SK-N-SH (cell line): ENCODE measurements at regions not wholly inside any gene's neighbourhood (a gene's known extent, or its start where the extent isn't known, plus 50 kb on each side); places are given as distances from the start of the nearest gene placed in this dataset.
"Not testable (repeated sequence)": the region's sequence is repeated elsewhere in the genome, so short reads cannot be mapped to it uniquely, and the experiment has no call there.

Experiments
- CTCF ChIA-PET: fragments of 300-600, 350-600 bp; formaldehyde crosslinking; extraction: SDS; loops from one replicate; lab custom pipeline; 2021; lab: Yijun Ruan, JAX
- POLR2A ChIA-PET: fragments of 350-600 bp; sonication (Branson Sonifier 250); formaldehyde crosslinking; extraction: SDS; loops from one replicate; lab custom pipeline; 2020; ENCODE audit warnings: antibody characterized with exemption, inconsistent platforms; lab: Yijun Ruan, JAX
- DNase-seq: peaks from one replicate; pipeline ENCODE4 v3.0.0; 2012
- H2AFZ ChIP-seq: fragments of 200-600 bp; sonication (generic); 2 replicates; pipeline ENCODE4 v1.8.1; 2016; ENCODE audit warnings: antibody characterized with exemption, mild to moderate bottlenecking, low read depth
- H3F3A ChIP-seq: fragments of 200-600 bp; sonication (generic); replicated peaks from 2 replicates; pipeline ENCODE3; 2016; ENCODE audit warnings: antibody characterized with exemption, mild to moderate bottlenecking; ENCODE audit not compliant: insufficient read depth
- H3K27ac ChIP-seq, 2 experiments: fragments of 200-500 bp in 1 of 2; fragments of 200-600 bp in 1 of 2; sonication (Bioruptor generic) in 1 of 2; sonication (generic), shearing (Covaris generic) in 1 of 2; 2 replicates each; pipeline versions ENCODE4 v1.5.1 to v1.6.1; 2014 to 2016; ENCODE audit warnings: low read depth in 2 of 2, inconsistent platforms in 1 of 2, low read length in 1 of 2, mild to moderate bottlenecking in 1 of 2, mixed read lengths in 1 of 2
- H3K27me3 ChIP-seq: fragments of 200-600 bp; sonication (generic), shearing (Covaris generic); 2 replicates; pipeline ENCODE4 v1.6.1; 2016; ENCODE audit warnings: mixed run types; ENCODE audit not compliant: insufficient read depth
- H3K36me3 ChIP-seq, 2 experiments: fragments of 200-500 bp in 1 of 2; fragments of 200-600 bp in 1 of 2; sonication (Bioruptor generic) in 1 of 2; sonication (generic) in 1 of 2; replicated peaks in 1 of 2; 2 replicates each; pipeline versions ENCODE3 to v1.5.1; 2014 to 2016; ENCODE audit warnings: low read length in 1 of 2, mild to moderate bottlenecking in 1 of 2; ENCODE audit not compliant: insufficient read depth in 2 of 2, control insufficient read depth in 1 of 2
- H3K4me1 ChIP-seq, 2 experiments: fragments of 200-500 bp in 1 of 2; fragments of 200-600 bp in 1 of 2; sonication (Bioruptor generic) in 1 of 2; sonication (generic), shearing (Covaris generic) in 1 of 2; 2 replicates each; pipeline versions ENCODE4 v1.5.1 to v1.6.1; 2014 to 2016; ENCODE audit warnings: low read depth in 1 of 2, low read length in 1 of 2, mixed run types in 1 of 2; ENCODE audit not compliant: insufficient read depth in 2 of 2, control insufficient read depth in 1 of 2
- H3K4me2 ChIP-seq: fragments of 200-600 bp; sonication (generic), shearing (Covaris generic); 2 replicates; pipeline ENCODE4 v1.6.1; 2017; ENCODE audit warnings: mixed run types
- H3K4me3 ChIP-seq, 2 experiments: fragments of 200-500 bp in 1 of 2; fragments of 200-600 bp in 1 of 2; sonication (Bioruptor generic) in 1 of 2; sonication (generic), shearing (Covaris generic) in 1 of 2; 2 replicates each; pipeline versions ENCODE4 v1.5.1 to v1.8.1; 2014 to 2016; ENCODE audit warnings: low read depth in 2 of 2, inconsistent platforms in 1 of 2, low read length in 1 of 2, mild to moderate bottlenecking in 1 of 2, mixed read lengths in 1 of 2, moderate library complexity in 1 of 2
- H3K79me2 ChIP-seq: fragments of 200-600 bp; sonication (generic); 2 replicates; pipeline ENCODE4 v1.8.1; 2017; ENCODE audit warnings: mild to moderate bottlenecking; ENCODE audit not compliant: insufficient read depth
- H3K9ac ChIP-seq: fragments of 200-600 bp; sonication (generic); 2 replicates; pipeline ENCODE4 v1.6.1; 2017; ENCODE audit warnings: mixed run types
- H3K9me2 ChIP-seq: fragments of 200-600 bp; sonication (generic); 2 replicates; pipeline ENCODE4 v1.6.1; 2017; ENCODE audit warnings: mixed run types
- H3K9me3 ChIP-seq: fragments of 200-600 bp; sonication (generic); 2 replicates; pipeline ENCODE4 v1.6.1; 2017; ENCODE audit warnings: mixed run types, mild to moderate bottlenecking, moderate library complexity
- H4K20me1 ChIP-seq: fragments of 200-600 bp; sonication (generic); 2 replicates; pipeline ENCODE4 v1.6.1; 2017; ENCODE audit warnings: mild to moderate bottlenecking, mixed run types; ENCODE audit not compliant: insufficient read depth
- EZH2phosphoT487 ChIP-seq: fragments of 200-600 bp; sonication (generic); IDR thresholded peaks from 2 replicates; pipeline ENCODE4 v1.6.1; 2017; ENCODE audit warnings: low read depth, mixed run types, mild to moderate bottlenecking, antibody characterized with exemption, moderate library complexity, borderline replicate concordance
- FOSL2 ChIP-seq: IDR thresholded peaks from 2 replicates; pipeline ENCODE4 v1.4.0; 2012; ENCODE audit warnings: low read depth, mild to moderate bottlenecking, moderate library complexity, borderline replicate concordance
- FOXM1 ChIP-seq: IDR thresholded peaks from 2 replicates; pipeline ENCODE4 v1.4.0; 2012; ENCODE audit warnings: low read depth, mild to moderate bottlenecking
- GABPA ChIP-seq: IDR thresholded peaks from 2 replicates; pipeline ENCODE4 v1.4.0; 2012; ENCODE audit warnings: low read depth, mild to moderate bottlenecking
- JUND ChIP-seq: IDR thresholded peaks from 2 replicates; pipeline ENCODE4 v1.4.0; 2012
- POLR2AphosphoS5 ChIP-seq: IDR thresholded peaks from 2 replicates; pipeline ENCODE4 v1.6.1; 2012; ENCODE audit warnings: low read depth, low read length
- RFX5 ChIP-seq: IDR thresholded peaks from 2 replicates; pipeline ENCODE4 v1.6.1; 2012; ENCODE audit warnings: mild to moderate bottlenecking, improper control_type of control experiment, low read length
- RXRA ChIP-seq: IDR thresholded peaks from 2 replicates; pipeline ENCODE4 v1.4.0; 2012; ENCODE audit warnings: low read depth, mild to moderate bottlenecking, borderline replicate concordance
- TAF1 ChIP-seq: IDR thresholded peaks from 2 replicates; pipeline ENCODE4 v1.6.1; 2012; ENCODE audit warnings: low read depth, mild to moderate bottlenecking, low read length, moderate library complexity, borderline replicate concordance
- TCF12 ChIP-seq: IDR thresholded peaks from 2 replicates; pipeline ENCODE4 v1.4.0; 2012
- TEAD4 ChIP-seq: IDR thresholded peaks from 2 replicates; pipeline ENCODE4 v1.4.0; 2012; ENCODE audit warnings: mild to moderate bottlenecking, borderline replicate concordance; ENCODE audit not compliant: insufficient read depth
- WGBS: methylation state at CpG from one replicate; pipeline ENCODE4 v1.1.6; 2017; ENCODE audit warnings: low lambda C conversion rate; 5-methylcytosine and 5-hydroxymethylcytosine counted together
- TF ChIP-seq, protein P1 (sequence below): IDR thresholded peaks from 2 replicates; pipeline ENCODE4 v1.6.1; 2012; ENCODE audit warnings: mild to moderate bottlenecking, low read depth, low read length, moderate library complexity
- TF ChIP-seq, protein P2 (sequence below): fragments of 150-350 bp; IDR thresholded peaks from 2 replicates; pipeline ENCODE4 v1.6.1; 2016; ENCODE audit warnings: mild to moderate bottlenecking, low read depth, low read length
- TF ChIP-seq, protein P3 (sequence below): IDR thresholded peaks from 2 replicates; pipeline ENCODE4; 2012
- TF ChIP-seq, protein P4 (sequence below): IDR thresholded peaks from 2 replicates; pipeline ENCODE4 v1.4.0; 2012; ENCODE audit warnings: low read depth, borderline replicate concordance

DNA sequence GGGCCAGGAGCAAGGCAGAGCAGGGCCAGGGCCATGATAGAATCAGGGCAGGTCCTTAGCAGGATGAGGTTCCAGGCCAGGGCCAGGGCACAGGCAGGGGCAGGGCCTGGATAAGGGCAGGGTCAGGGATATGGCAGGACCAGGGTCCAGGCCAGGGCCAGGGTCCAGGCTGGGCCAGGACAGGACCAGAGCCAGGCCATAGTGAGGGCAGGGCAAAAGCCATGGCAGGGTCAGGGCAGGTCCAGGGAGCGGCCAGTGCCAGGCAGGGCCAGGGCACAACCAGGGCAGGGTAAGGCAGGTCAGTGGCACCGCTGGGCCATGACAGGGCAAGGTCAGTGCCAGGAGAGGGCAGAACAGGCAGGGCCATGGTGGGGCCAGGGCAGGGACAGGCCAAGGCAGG lies 152.2 kb downstream of the LIPI start:
- H3K4me1 ChIP-seq, result no peaks in the 10 kb centered on the region
- no CpG with 5 or more reads among the region's 2 CpGs for WGBS
- H3K9me2 ChIP-seq, result no peaks in the 10 kb centered on the region

DNA sequence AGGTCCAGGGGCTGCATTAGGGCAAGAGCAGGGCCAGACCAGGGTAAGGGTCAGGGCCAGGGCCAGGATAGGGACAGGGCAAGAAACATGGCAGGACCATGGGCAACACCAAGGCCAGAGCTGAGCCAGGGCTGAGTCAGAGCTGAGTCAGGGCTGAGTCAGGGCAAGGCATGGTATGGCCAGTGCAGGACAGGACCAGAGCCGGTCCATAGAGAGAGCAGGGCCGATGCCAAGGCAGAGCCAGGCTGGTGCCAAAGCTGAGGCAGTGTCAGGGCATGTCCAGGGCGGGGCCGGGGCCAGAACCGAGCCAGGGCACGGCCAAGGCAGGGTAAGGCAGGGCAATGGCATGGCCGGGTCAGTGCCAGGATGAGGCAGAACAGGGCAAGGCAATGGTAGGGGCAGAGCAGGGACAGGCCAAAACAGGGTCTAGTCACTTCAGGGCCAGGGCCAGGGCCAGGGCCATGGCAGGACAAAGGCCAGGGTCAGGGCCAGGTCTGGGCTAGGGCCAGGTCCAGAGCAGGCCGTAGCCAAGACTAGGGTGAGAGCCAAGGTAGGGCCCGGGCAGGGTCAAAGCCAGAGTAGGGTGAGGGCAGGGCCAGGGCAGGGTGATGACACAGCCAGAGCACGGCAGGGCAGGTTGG lies 152.8 kb downstream of the LIPI start:
- H2AFZ ChIP-seq, H3K4me1 ChIP-seq, H3F3A ChIP-seq, DNase-seq, H3K9ac ChIP-seq, H3K27me3 ChIP-seq, POLR2A ChIA-PET, H3K27ac ChIP-seq, CTCF ChIA-PET, H3K36me3 ChIP-seq, H3K9me2 ChIP-seq, H3K9me3 ChIP-seq, H4K20me1 ChIP-seq, H3K4me2 ChIP-seq, H3K4me3 ChIP-seq: not testable (repeated sequence)
- TF ChIP-seq JUND (peak; percentile 51; the same call in 1 of the 2 replicates), FOSL2 (peak; percentile 75; the same call in 1 of the 2 replicates)
- TF ChIP-seq, protein P1, sequence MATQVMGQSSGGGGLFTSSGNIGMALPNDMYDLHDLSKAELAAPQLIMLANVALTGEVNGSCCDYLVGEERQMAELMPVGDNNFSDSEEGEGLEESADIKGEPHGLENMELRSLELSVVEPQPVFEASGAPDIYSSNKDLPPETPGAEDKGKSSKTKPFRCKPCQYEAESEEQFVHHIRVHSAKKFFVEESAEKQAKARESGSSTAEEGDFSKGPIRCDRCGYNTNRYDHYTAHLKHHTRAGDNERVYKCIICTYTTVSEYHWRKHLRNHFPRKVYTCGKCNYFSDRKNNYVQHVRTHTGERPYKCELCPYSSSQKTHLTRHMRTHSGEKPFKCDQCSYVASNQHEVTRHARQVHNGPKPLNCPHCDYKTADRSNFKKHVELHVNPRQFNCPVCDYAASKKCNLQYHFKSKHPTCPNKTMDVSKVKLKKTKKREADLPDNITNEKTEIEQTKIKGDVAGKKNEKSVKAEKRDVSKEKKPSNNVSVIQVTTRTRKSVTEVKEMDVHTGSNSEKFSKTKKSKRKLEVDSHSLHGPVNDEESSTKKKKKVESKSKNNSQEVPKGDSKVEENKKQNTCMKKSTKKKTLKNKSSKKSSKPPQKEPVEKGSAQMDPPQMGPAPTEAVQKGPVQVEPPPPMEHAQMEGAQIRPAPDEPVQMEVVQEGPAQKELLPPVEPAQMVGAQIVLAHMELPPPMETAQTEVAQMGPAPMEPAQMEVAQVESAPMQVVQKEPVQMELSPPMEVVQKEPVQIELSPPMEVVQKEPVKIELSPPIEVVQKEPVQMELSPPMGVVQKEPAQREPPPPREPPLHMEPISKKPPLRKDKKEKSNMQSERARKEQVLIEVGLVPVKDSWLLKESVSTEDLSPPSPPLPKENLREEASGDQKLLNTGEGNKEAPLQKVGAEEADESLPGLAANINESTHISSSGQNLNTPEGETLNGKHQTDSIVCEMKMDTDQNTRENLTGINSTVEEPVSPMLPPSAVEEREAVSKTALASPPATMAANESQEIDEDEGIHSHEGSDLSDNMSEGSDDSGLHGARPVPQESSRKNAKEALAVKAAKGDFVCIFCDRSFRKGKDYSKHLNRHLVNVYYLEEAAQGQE, result 0 out of 2 replicates have a peak, but pooled peaks have one; percentile 50
- 100% methylated on average over 1 of the region's 10 CpGs for WGBS
- peaks cover 22% of the 10 kb centered on the region; the same call in 1 of the 2 replicates for H3K79me2 ChIP-seq

More for the DNA sequence above, 152.2 kb downstream of the LIPI start:
- ChIA-PET CTCF (no interaction called here), POLR2A (no interaction called here)
- Histone ChIP-seq H3K4me2 (no peak overlapping the region), H3K4me3 (no peak overlapping the region), H3K9ac (no peak overlapping the region), H3K27ac (no peak overlapping the region), H3K27me3 (no peaks in the 10 kb centered on the region), H3F3A (no peaks in the 10 kb centered on the region), H3K36me3 (no peaks in the 10 kb centered on the region), H4K20me1 (no peaks in the 10 kb centered on the region), H3K9me3 (no peaks in the 10 kb centered on the region), H3K79me2 (peaks cover 16% of the 10 kb centered on the region; the same call in 1 of the 2 replicates)
- DNase-seq, result no peak
- TF ChIP-seq, protein P2, sequence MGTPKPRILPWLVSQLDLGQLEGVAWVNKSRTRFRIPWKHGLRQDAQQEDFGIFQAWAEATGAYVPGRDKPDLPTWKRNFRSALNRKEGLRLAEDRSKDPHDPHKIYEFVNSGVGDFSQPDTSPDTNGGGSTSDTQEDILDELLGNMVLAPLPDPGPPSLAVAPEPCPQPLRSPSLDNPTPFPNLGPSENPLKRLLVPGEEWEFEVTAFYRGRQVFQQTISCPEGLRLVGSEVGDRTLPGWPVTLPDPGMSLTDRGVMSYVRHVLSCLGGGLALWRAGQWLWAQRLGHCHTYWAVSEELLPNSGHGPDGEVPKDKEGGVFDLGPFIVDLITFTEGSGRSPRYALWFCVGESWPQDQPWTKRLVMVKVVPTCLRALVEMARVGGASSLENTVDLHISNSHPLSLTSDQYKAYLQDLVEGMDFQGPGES, result no peak
- TF ChIP-seq FOXM1 (no peak), TCF12 (no peak), GABPA (no peak), TEAD4 (no peak), POLR2AphosphoS5 (no peak), FOSL2 (no peak), JUND (no peak), EZH2phosphoT487 (no peak), RFX5 (no peak), RXRA (no peak), TAF1 (no peak)
- TF ChIP-seq, protein P3, sequence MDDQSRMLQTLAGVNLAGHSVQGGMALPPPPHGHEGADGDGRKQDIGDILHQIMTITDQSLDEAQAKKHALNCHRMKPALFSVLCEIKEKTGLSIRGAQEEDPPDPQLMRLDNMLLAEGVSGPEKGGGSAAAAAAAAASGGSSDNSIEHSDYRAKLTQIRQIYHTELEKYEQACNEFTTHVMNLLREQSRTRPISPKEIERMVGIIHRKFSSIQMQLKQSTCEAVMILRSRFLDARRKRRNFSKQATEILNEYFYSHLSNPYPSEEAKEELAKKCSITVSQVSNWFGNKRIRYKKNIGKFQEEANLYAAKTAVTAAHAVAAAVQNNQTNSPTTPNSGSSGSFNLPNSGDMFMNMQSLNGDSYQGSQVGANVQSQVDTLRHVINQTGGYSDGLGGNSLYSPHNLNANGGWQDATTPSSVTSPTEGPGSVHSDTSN, result no peak
- TF ChIP-seq, protein P4, sequence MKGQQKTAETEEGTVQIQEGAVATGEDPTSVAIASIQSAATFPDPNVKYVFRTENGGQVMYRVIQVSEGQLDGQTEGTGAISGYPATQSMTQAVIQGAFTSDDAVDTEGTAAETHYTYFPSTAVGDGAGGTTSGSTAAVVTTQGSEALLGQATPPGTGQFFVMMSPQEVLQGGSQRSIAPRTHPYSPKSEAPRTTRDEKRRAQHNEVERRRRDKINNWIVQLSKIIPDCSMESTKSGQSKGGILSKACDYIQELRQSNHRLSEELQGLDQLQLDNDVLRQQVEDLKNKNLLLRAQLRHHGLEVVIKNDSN, result no peak
- TF ChIP-seq, all 33 proteins: peak for 0
- H2AFZ ChIP-seq, result no peak overlapping the region
